Gastroesophageal sphincter (tissue), 3 donors: ENCODE measurements at regions not wholly inside any gene's neighbourhood (a gene's known extent, or its start where the extent isn't known, plus 50 kb on each side); places are given as distances from the start of the nearest gene placed in this dataset.

Source experiments
- CTCF ChIP-seq, 4 experiments: fragments of 200-600 bp in 2 of 4; fragments of 450-650 bp in 2 of 4; sonication (generic) in 1 of 4; IDR thresholded peaks; one replicate each; pipeline ENCODE4 v1.5.1; 2017 to 2019; ENCODE audit warnings: antibody characterized with exemption in 4 of 4, mild to moderate bottlenecking in 2 of 4, moderate library complexity in 2 of 4
- EP300 ChIP-seq: sonication (generic); formaldehyde crosslinking; IDR thresholded peaks from one replicate; pipeline ENCODE4 v1.6.1; 2017; ENCODE audit warnings: antibody characterized with exemption, mild to moderate bottlenecking
- POLR2A ChIP-seq, 2 donors: fragments of 450-650 bp; IDR thresholded peaks; one replicate each; pipeline ENCODE4 v1.6.1; 2017; ENCODE audit warnings: antibody characterized with exemption in 2 of 2, mild to moderate bottlenecking in 2 of 2, moderate library complexity in 1 of 2

GRCh38 chr14:87542288-87542687 is 450.7 kb downstream of the GALC start:
- TF ChIP-seq CTCF (IDR thresholded peaks at IDR 0.05) (no peak), POLR2A (IDR thresholded peaks at IDR 0.05) (no peak), EP300 (no peak)
